HG03045 (cell line): ENCODE measurements at regions not wholly inside any gene's neighbourhood (a gene's known extent, or its start where the extent isn't known, plus 50 kb on each side); places are given as distances from the start of the nearest gene placed in this dataset.

Experiments used
- ATAC-seq: cut with Tn5 transposase; IDR thresholded peaks from one replicate; pipeline ENCODE4 v1.9.1; 2021; ENCODE audit warnings: mild to moderate bottlenecking, moderate library complexity; ENCODE audit not compliant: unreplicated experiment

DNA sequence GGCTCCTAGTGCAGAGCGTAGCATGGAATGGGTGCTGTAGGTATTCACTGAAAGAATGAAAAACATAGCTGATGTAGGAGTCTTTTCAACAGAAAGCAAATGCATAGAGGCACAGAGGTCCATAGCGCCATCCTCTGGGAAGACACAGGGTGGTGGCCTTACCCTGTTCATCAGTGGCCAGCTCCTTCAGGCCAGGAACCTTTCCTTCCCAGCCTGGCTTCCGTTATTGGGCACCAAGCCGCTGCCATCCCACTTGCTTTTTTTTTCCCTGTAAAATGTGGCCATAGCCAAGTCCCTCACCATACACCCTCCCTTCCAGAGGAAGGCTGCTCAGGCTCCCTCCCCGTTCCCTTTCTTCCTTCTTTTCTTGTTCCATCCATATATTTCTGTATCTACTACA, 118.1 kb downstream of the ZNF621 start:
- ATAC-seq: no peak

DNA sequence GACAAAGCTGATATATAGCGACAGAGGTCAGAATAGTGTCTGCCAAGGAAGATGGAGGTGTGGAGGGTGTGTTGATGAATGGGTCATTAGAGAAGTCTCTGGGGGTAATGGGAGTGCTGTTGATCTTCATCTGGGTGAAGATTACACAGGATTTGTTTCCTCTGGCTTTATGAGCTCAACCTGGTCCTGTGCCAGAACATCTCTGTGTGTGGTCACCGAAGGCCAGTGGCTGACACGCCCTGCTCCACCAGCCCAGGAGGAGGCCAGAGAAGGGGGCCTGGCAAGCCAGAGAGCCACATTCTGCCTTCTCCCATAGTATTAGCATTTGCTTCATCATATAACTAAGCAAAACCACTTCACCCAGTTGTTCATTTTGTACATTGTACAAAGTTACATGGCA, 121.1 kb downstream of the ZNF621 start:
- no peak for ATAC-seq

DNA sequence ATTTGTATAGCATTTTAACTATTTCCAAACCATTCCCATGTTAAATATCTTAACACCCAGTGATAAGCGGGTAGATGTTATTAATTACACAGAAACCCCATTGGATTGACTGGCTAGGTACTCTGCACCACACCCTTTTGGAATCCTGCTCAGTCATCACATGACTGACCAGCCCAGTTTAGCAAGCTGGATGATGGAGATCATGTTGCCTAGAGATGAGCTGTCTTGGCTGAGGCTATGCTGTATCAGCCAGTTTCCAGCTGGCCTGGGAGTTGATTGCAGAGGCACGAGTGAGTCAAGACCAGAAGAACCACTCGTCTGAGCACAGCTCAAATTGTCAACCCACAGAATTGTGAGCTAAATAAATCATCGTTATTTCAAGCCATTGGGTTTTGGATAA, 124.6 kb downstream of the ZNF621 start:
- ATAC-seq: no peak

DNA sequence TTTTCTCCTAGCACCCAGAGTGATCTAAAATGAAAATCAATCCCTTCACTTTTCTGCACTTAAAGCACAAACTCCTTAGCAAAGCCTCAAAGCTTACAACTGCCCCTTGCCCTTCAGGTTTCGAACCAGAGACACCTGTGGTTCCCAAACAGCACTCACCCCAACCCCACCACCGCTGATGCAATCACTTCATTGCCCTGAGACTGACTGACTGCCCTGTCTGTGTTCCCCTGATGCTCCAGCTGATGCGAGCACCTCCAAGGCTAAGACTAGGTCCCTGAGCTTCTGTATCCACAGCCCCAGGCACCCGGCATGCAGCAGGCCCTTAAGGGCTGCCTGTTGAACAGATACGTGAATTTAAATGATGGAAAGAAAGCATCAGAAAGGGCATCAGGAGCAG, 127.3 kb downstream of the ZNF621 start:
- no peak for ATAC-seq

DNA sequence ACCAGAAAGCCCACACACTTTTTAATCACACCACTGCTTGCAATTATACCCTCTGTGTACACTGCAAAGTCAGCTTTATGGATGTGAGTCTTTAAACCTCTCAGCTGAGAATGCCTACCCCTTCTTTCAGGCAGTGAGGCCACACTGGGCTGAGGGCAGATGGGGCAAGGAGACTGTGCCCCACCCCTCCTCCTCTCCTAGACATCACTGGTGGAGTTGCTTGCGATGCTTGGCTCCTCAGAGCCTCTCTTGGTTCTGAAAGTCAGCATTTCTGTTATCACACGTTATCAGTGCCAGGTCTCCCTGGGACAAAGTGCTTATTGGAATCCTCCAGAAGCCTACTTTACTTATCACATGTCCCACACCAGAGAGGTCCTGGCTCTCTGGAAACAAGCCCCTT, 128.2 kb downstream of the ZNF621 start:
- ATAC-seq: no peak

DNA sequence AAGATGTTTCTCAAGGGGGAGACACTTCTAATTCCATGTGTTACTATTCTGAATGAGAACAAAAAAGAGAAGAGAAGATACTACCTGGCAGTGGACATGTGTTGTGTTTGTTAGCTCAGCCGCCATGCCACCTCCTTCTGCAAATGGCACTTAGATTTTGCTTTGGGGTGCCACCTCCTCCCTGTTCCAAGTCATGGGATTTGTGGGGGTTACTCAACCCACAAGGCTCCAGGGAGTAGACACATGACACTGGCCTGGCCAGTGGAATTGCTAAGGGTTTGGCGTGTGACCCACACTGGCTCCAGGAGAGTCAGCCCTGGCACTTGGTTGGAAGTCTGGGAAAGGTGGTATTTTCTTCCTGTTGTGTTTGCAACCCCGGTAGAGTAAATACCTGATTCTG, 129.1 kb downstream of the ZNF621 start:
- no peak for ATAC-seq

DNA sequence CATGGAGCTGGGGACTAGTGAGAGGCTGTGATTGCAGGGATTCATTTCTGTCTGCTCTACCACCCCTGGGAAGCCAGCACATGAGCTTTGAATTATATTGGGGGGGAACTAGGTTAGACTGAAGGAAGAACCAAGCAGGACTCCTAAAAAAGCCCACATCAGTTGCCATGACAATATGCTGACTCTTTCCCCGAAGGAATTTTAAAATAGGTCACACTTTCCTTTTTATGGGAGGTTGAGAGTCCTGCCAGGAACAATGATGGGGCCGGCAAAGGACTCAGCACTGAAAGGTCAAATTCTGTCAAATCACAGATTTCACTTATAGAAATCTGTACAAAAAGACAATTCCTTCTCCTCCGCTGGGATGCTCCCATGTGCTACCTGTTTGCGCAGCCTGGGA, 130.8 kb downstream of the ZNF621 start:
- no peak for ATAC-seq

DNA sequence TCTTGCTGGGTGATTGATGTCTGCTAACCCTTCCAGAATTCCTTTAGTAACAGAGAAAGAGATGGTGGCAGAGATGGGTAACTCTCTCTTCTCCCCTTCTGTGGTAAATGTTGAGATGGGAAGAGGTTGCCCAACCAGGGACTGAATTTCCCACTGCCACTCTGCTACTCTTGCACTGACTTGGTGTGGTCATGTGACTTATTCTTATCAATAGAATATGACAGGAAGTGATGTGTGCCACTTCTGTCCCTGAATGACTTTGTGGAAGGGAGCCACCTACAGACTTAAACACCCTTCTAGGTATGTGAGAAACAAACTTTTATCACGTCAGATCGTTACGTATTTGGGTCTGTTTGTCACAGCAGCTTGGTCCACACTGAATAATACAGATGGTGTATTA, 132.9 kb downstream of the ZNF621 start:
- ATAC-seq: no peak

DNA sequence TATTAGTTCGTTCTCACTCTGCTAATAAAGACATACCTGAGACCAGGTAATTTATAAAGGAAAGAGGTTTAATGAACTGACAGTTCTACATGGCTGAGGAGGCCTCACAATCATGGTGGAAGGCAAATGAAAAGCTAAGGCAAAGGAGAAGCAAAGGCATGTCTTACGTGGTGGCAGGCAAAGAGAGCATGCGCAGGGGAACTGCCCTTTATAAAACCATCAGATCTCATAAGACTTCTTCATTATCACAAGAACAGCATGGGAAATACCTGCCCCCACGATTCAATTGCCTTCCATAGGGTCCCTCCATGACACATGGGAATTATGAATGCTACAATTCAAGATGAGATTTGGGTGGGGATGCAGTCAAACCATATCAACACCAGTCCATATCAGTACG, 133.5 kb downstream of the ZNF621 start:
- no peak for ATAC-seq

DNA sequence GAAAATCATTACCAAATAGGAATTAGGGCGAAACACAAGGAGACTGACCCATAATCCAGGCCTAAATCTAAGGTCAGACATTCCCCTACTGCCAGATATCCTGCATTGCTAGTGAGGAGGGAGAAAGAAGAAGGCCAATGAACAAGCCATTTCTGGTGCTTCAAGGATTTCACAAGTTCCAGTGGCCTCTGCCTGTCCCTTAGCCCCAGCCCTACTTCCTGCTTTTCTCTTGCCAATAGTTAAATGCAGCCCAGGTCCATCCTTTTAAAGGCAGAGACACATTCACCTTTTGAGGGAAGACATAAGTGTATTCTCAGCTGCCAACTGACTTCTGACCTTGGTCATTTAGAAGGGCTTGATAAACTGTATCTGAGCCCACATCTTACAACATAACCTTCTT, 135.8 kb downstream of the ZNF621 start:
- no peak for ATAC-seq

DNA sequence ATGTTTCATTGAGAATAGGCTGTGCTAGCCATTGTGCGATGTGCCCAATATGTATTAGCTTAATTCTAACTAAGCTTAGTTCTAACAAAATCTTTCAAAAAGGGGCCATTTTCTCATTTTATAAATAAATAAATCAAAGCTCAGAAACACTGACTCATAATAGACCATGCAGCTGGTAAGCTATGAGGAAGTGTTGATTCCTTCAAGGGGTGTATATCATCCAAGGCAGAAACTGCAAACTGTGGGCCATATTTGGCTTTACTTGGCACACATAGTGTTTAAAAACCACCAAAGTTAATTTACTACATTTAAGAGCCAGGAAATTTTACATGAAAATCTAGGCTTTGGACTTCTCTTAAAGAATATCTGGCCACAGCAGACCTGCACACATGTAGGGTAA, 136.5 kb downstream of the ZNF621 start:
- ATAC-seq: no peak

DNA sequence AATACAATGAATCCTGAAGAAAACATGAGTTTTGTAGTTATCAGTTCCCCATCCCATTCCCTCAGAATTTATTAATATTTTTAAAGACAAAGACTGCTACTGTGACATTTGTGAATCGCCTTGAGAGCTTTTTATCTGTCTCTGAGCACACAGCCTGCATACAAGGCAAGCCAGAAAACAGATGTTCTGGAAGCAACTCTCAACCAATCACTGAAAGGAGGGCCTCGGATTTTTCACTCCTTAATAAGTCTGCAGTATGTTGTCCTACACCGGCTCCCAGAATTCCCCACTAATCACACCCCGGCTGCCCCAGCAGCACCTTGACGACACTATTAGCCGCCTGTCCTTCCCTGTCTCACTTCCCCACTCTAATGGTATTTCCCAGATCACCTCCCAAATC, 138.5 kb downstream of the ZNF621 start:
- ATAC-seq: no peak

DNA sequence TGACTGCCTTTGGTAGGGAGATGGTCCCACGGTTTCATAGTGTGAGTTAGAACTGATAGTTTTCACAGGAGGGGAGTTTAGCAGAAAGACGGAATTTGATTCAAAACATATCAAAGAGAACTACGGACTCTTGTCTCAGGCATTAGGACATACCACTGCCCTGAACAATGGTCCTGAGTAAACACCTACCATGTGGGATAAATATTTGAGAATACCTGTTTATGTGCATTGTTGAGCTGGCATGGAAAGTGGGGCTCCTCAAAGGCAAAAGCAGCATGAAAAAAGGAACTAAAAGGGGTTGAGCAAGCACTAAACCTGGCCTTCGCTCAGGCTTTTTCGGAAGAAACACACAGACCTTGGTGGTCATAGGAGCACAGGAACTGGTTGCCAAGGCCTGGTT, 144.4 kb downstream of the ZNF621 start:
- ATAC-seq: no peak

DNA sequence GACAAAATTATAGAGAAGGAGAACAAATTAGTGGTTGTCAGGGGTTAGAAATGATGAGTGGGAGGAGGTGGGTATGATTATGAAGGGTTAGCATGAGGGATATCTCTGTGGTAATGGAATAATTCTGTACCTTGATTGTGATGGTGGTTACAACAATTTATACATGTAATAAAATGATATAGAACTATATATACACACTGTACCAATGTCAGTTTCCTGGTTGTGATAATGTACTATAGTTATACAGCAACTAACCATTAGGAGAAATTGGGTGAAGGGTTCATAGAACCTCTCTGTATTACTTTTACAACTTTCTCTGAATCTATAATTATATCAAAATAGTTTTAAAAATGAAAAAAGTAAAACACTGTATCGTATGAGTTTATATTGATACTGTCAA, 148.1 kb downstream of the ZNF621 start:
- ATAC-seq: no peak

DNA sequence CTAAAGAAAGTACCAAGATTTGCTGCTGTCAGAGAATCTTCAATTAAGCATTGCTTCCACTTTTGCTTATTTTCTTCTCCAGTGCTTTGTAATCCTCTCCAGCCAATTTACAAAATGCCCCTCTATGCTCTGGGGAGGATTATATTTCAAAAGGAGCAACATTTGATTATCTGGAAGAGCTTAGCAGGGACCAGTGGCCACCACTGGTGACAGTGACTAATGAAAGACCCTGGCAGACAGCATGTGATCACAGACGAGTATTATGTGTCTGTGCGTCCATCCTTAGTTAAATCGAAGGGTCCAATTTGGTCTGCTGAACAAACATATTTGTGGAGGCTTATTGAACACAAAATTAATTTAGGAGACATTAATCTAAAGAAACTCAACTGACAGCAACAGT, 152.6 kb downstream of the ZNF621 start:
- no peak for ATAC-seq

DNA sequence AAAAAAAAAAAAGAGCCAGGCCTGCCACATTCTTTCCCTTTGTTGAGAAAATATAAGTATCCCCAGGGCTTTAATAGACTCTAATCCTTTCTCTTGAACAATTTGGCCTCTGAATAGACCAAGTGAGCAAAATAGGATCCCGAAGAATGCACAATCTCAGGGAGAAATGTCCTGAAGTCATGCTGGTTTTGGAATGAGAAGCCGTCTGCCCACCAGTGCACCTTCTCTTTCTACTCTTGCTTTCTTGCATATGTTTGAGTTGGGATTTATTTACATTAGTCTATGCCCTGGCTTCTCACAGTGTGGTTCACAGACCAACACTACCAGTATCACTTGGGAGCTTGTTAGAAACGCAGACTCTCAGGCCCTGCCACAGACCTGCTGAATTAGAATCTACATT, 153.0 kb downstream of the ZNF621 start:
- ATAC-seq: no peak

DNA sequence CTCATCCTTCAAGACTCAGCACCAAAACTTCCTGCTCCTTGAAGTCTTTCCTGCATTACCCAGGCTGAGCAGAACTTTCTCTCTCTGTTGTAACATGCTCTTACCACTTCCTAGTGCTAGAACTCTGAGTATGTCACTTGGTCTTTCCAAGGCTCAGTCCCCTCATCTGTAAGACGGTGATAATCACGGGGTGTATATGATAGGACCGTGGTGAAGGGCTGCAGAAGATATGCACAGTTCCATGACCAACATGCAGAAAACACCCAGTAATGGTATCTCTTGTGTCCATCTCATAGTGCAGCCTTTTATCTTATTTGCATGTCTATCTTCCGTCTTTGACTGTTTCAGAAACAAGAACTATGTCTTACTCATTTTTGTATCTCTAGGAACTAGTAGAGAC, 154.5 kb downstream of the ZNF621 start:
- ATAC-seq: no peak

DNA sequence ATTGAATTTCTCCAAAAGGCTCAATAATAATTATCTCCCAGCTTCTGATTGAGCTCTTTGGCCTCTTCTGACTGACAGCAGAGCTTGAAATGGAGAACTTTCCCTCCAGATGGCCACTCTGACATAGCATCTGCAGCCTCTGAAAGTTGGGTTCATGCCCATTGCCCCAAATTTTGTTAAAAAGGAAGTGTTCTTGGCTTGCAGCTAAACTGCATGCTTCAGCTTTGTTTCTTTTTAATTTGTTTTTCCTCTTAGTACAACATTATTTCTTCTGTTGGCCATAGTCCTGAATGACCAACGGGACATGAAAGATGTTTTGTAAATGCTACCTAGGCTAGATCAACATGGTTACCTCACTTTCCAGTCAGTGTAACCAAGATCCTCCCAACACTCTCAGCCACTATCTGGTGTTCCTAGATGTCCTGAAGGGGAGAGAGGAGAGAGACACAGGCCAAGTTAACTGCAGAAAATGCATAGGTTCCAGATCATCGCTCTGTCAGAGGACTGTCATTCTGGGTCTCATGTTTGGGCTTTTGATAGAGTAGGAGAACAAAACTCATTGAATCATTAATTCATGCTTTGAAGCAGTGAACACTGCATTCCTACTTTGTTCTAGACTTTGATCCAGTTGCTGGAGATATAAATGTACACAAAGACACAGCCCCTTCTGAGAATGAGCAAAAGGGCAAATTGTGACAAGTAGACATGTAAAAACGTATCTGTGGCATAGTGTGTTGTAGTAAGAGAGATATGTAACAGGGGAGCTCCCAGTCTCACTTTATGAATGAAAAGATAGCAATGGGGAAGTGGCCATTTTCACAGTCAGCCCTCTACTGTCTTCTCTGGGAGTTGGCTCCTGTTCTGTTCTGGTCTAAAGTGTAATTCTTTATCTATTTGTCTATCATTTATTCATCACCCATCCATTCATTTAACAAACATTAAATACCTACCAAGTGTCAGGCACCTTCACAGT, 156.2 kb downstream of the ZNF621 start:
- ATAC-seq: no peak

DNA sequence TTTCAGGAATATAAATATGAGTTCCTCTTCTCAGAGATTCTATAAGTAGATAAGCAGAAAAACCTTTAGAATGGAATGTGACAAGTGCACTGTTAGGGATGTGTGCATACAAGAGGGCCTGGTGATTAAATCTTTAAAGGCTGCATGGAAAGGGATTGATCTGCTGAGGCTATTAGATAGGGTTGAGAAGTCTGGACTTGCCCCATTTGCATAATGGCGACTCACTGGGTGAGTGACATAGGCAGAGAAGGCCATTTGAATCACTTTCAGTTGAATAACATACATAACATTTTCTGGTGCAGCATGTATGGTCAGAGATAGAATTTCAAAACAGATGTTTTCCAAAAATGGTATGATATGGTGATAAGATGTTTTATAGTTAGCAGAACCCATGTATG, 156.9 kb downstream of the ZNF621 start:
- ATAC-seq: no peak

DNA sequence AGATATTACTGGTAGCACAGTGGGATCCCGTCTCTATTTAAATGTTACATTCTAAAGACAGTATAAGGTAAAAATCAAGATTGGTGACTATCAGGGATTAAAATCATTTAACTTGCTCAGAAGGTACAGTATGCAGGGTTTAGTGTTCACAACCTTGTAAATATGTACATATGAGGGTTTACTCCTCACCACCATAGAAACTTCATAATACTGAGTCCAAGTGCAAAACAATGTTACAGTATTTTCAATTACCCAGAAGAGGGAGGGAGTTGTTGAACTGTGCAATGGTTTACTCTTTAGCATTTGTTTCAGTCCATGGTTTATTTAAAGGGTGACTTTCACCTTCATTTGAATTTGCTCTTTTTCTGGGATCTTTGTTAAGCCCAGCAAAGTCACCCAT, 165.1 kb downstream of the ZNF621 start:
- ATAC-seq: no peak

DNA sequence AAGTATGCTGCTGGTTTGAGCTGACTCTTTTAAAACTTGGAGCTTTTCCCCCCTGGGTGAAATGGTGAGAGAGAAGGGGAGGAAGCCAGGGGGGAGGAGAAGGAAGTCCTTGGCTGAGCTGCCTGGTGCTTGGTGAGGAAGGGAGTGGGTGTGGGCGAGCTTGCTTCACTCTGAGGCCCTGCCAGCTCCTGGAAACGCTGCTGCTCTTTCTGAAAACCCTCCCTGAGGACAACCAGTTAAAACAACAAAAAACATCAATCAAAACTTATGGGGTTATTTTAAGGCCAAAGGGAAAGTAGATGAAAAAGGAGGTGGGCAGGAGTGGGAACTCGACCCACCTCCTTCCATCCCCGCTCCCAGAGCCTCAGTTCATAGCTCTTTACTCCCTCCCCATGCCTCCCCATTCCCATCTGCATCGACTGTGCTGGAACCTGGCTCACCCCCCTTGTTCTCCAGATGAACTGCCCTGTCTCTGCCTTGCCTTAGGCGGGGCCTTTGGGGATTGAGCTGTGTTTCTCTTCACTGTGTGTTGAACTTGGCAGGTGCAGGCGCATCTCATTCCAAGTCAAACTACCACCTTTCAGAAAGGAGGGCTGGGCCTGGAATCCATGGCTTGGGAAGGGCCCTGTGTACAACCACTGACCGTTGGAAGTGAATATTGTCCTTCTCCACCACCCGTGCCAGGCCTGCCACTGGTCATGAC, 166.1 kb downstream of the ZNF621 start:
- ATAC-seq: no peak

DNA sequence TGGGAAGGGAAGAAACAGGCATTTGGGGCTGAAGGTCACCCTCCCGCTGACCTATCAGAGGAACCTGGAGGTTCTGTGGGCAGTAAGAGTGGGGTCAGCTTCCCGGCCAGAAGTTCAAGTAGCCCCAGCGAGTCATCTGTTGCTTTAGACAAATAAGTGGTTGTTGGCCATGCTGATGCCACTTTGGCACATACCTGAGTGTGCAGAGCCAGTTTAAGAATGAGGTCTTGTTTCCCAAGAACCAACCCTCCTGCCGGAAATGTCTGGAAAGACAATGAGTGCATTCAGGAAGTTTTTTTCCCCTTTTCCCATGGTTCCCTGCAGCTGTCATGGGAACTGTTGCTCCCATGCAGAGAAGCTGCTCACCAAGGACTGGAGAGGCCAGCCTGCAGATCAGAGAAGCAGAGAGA, 166.7 kb downstream of the ZNF621 start:
- no peak for ATAC-seq
